CD14-positive monocyte (primary cell): ENCODE measurements at regions not wholly inside any gene's neighbourhood (a gene's known extent, or its start where the extent isn't known, plus 50 kb on each side); places are given as distances from the start of the nearest gene placed in this dataset.

Experiments
- DNase-seq, 3 donors: peaks; one replicate each; pipeline ENCODE4 v3.0.0-alpha.2; 2011 to 2022
- H2AFZ ChIP-seq: 2 replicates; pipeline ENCODE4 v1.6.0; 2012; ENCODE audit warnings: mild to moderate bottlenecking, low read depth, low read length, inconsistent platforms; ENCODE audit not compliant: insufficient read depth, poor library complexity, severe bottlenecking
- H3K27ac ChIP-seq, 2 donors: 1 replicate in 1 of 2; 2 replicates in 1 of 2; pipeline ENCODE4 v1.5.1; 2012 to 2013; ENCODE audit warnings: low read length in 2 of 2, control low read depth in 1 of 2, inconsistent platforms in 1 of 2, low read depth in 1 of 2, mild to moderate bottlenecking in 1 of 2
- H3K27me3 ChIP-seq, 2 donors: one replicate each; pipeline versions ENCODE4 v1.6.0 to v1.6.1; 2011 to 2013; ENCODE audit warnings: low read length in 2 of 2; ENCODE audit not compliant: control insufficient read depth in 2 of 2, insufficient read depth in 2 of 2
- H3K36me3 ChIP-seq, 2 donors: replicated peaks in 1 of 2; 1 replicate in 1 of 2; 2 replicates in 1 of 2; pipeline versions ENCODE4 v1.5.1 to v1.6.1; 2012 to 2013; ENCODE audit warnings: low read length in 2 of 2, control low read depth in 1 of 2, inconsistent platforms in 1 of 2, mild to moderate bottlenecking in 1 of 2; ENCODE audit not compliant: insufficient read depth in 2 of 2, control insufficient read depth in 1 of 2
- H3K4me1 ChIP-seq, 2 donors: 1 replicate in 1 of 2; 2 replicates in 1 of 2; pipeline versions ENCODE4 v1.5.1 to v1.6.1; 2012 to 2013; ENCODE audit warnings: low read length in 2 of 2, control low read depth in 1 of 2, inconsistent platforms in 1 of 2, mild to moderate bottlenecking in 1 of 2, moderate library complexity in 1 of 2; ENCODE audit not compliant: insufficient read depth in 2 of 2, control insufficient read depth in 1 of 2
- H3K4me2 ChIP-seq: replicated peaks from 2 replicates; pipeline ENCODE3; 2012; ENCODE audit warnings: low read length, moderate library complexity, mild to moderate bottlenecking; ENCODE audit not compliant: poor library complexity, severe bottlenecking; ENCODE audit errors: extremely low read depth
- H3K4me3 ChIP-seq, 3 experiments: fragments of 200-600 bp in 1 of 3; sonication (generic) in 1 of 3; replicated peaks in 1 of 3; 1 replicate in 2 of 3; 2 replicates in 1 of 3; pipeline ENCODE4 v1.5.1; 2011 to 2013; ENCODE audit warnings: low read length in 3 of 3, mild to moderate bottlenecking in 3 of 3, control low read depth in 2 of 3, low read depth in 2 of 3, inconsistent platforms in 1 of 3, moderate library complexity in 1 of 3
- H3K79me2 ChIP-seq: 2 replicates; pipeline ENCODE4 v1.6.0; 2012; ENCODE audit warnings: mild to moderate bottlenecking, control low read depth, inconsistent platforms, low read length, moderate library complexity; ENCODE audit not compliant: insufficient read depth
- H3K9ac ChIP-seq: 2 replicates; pipeline ENCODE4 v1.6.0; 2017; ENCODE audit warnings: low read length, mild to moderate bottlenecking; ENCODE audit not compliant: insufficient read depth, poor library complexity, severe bottlenecking
- H3K9me3 ChIP-seq, 2 donors: replicated peaks in 1 of 2; 1 replicate in 1 of 2; 2 replicates in 1 of 2; pipeline versions ENCODE4 v1.5.1 to v1.6.1; 2012 to 2013; ENCODE audit warnings: low read length in 2 of 2, control low read depth in 1 of 2; ENCODE audit not compliant: control insufficient read depth in 1 of 2, insufficient read depth in 1 of 2
- H4K20me1 ChIP-seq: 2 replicates; pipeline ENCODE4 v1.6.0; 2012; ENCODE audit warnings: mild to moderate bottlenecking, low read length, control low read depth, moderate library complexity; ENCODE audit not compliant: insufficient read depth
- H3K27ac Mint-ChIP-seq, 7 donors: one replicate each; pipeline ENCODE4 v1.8.0; 2020; ENCODE audit warnings: mild to moderate bottlenecking in 7 of 7, mixed read lengths in 7 of 7, moderate library complexity in 6 of 7, inconsistent platforms in 2 of 7
- H3K27me3 Mint-ChIP-seq, 3 donors: one replicate each; pipeline ENCODE4 v1.8.0; 2021 to 2022; ENCODE audit warnings: low read depth in 3 of 3, mild to moderate bottlenecking in 3 of 3, mixed read lengths in 3 of 3, moderate library complexity in 3 of 3, inconsistent platforms in 1 of 3
- H3K36me3 Mint-ChIP-seq, 2 donors: one replicate each; pipeline ENCODE4 v1.8.0; 2020; ENCODE audit warnings: mixed read lengths in 2 of 2, inconsistent platforms in 1 of 2, mild to moderate bottlenecking in 1 of 2
- H3K4me1 Mint-ChIP-seq: one replicate; pipeline ENCODE4 v1.8.0; 2020; ENCODE audit warnings: mild to moderate bottlenecking, mixed read lengths
- H3K4me3 Mint-ChIP-seq, 2 donors: one replicate each; pipeline ENCODE4 v1.8.0; 2020; ENCODE audit warnings: mild to moderate bottlenecking in 2 of 2, mixed read lengths in 2 of 2, moderate library complexity in 1 of 2
- H3K9me3 Mint-ChIP-seq, 7 donors: one replicate each; pipeline ENCODE4 v1.8.0; 2020 to 2022; ENCODE audit warnings: mixed read lengths in 7 of 7, mild to moderate bottlenecking in 6 of 7, moderate library complexity in 6 of 7, inconsistent platforms in 2 of 7
- WGBS: methylation state at CpG from one replicate; pipeline ENCODE4 v1.1.5; 2013; ENCODE audit warnings: missing lambda C conversion rate; ENCODE audit not compliant: insufficient coverage; 5-methylcytosine and 5-hydroxymethylcytosine counted together
- intact Hi-C, 2 donors: fragments of 100-400 bp; cut with micrococcal nuclease; formaldehyde crosslinking; loops; one replicate each; pipeline versions ENCODE4 v1.15.0 to v1.15.1; 2023
- TF ChIP-seq, protein P1 (sequence below): fragments of 200-600 bp; IDR thresholded peaks from one replicate; pipeline ENCODE4 v1.8.0; 2022; ENCODE audit warnings: antibody characterized with exemption, mild to moderate bottlenecking

DNA sequence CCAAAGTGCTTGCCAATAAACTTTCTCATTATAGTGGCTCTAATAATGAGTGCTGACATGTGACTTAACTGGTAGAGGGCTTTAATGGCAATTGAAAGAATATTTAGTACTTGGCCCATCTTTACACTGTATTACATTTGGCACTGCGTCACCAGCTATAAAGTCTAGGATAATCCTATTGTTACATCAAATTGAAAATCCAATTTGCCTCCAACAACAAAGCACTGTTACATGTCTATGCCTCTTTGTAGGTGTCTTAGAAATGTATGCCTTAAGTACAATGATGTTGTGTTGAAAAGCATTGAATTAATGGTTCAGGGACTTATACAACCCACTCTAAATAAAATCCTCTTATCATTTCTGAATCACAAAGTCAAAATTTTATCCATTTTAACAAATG is 420.4 kb upstream of the JAG1 start:
- Mint-ChIP-seq H3K4me1 (no peaks in the 10 kb centered on the region), H3K27me3 (peaks cover 0 to 3% (median 0%) of the 10 kb centered on the region in 3 donors), H3K36me3 (no peaks in the 10 kb centered on the region), H3K4me3 (no peak overlapping the region), H3K9me3 (peaks cover 0 to 3% (median 0%) of the 10 kb centered on the region in 7 donors), H3K27ac (no peak overlapping the region)
- Histone ChIP-seq H3K36me3 (no peaks in the 10 kb centered on the region), H2AFZ (no peak overlapping the region), H3K79me2 (no peaks in the 10 kb centered on the region), H3K27me3 (no peaks in the 10 kb centered on the region), H3K27ac (no peak overlapping the region), H3K9ac (no peak overlapping the region), H3K4me2 (no peak overlapping the region), H4K20me1 (no peaks in the 10 kb centered on the region), H3K4me3 (no peak overlapping the region), H3K9me3 (no peaks in the 10 kb centered on the region), H3K4me1 (no peaks in the 10 kb centered on the region)
- TF ChIP-seq, protein P1, sequence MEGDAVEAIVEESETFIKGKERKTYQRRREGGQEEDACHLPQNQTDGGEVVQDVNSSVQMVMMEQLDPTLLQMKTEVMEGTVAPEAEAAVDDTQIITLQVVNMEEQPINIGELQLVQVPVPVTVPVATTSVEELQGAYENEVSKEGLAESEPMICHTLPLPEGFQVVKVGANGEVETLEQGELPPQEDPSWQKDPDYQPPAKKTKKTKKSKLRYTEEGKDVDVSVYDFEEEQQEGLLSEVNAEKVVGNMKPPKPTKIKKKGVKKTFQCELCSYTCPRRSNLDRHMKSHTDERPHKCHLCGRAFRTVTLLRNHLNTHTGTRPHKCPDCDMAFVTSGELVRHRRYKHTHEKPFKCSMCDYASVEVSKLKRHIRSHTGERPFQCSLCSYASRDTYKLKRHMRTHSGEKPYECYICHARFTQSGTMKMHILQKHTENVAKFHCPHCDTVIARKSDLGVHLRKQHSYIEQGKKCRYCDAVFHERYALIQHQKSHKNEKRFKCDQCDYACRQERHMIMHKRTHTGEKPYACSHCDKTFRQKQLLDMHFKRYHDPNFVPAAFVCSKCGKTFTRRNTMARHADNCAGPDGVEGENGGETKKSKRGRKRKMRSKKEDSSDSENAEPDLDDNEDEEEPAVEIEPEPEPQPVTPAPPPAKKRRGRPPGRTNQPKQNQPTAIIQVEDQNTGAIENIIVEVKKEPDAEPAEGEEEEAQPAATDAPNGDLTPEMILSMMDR: no peak
- intact Hi-C loops: no loop called here
- no CpG with 5 or more reads among the region's 1 CpG for WGBS
- no peak for DNase-seq

DNA sequence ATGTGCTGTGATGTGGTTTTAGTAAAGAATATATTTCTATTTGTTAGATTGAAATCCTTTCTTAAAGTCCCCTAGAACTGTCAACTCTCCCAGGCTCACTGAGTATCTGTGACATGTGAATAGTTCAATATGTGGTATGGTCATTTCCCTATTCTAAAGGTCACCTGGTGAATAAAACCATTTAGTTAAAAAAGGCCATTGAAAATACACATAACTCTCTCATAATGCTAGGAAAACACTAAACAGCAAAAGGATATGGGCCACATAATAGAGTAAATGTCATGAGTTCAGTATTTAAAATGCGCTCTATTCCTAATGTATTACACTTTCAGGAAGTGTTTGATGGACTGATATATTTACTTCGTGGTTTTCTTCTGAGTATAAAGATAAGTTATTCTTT is 420.9 kb upstream of the JAG1 start:
- H4K20me1 ChIP-seq: no peaks in the 10 kb centered on the region
- H3K27ac ChIP-seq: no peak overlapping the region
- H2AFZ ChIP-seq: no peak overlapping the region
- H3K9me3 ChIP-seq: no peaks in the 10 kb centered on the region
- H3K27me3 ChIP-seq: no peaks in the 10 kb centered on the region
- no peak overlapping the region for H3K4me3 ChIP-seq
- no peaks in the 10 kb centered on the region for H3K4me1 Mint-ChIP-seq
- no peak overlapping the region for H3K9ac ChIP-seq
- no CpG with 5 or more reads among the region's 2 CpGs for WGBS
- no peak overlapping the region for H3K4me2 ChIP-seq
- TF ChIP-seq, protein P1: no peak
- peaks cover 0 to 3% (median 0%) of the 10 kb centered on the region in 3 donors for H3K27me3 Mint-ChIP-seq
- intact Hi-C loops: no loop called here
- DNase-seq: no peak
- H3K36me3 ChIP-seq: no peaks in the 10 kb centered on the region
- no peaks in the 10 kb centered on the region for H3K4me1 ChIP-seq
- peaks cover 0 to 3% (median 0%) of the 10 kb centered on the region in 7 donors for H3K9me3 Mint-ChIP-seq
- H3K79me2 ChIP-seq: no peaks in the 10 kb centered on the region
- no peak overlapping the region for H3K27ac Mint-ChIP-seq
- no peaks in the 10 kb centered on the region for H3K36me3 Mint-ChIP-seq
- no peak overlapping the region for H3K4me3 Mint-ChIP-seq
